ENCODE measurements at regions not wholly inside any gene's neighbourhood (a gene's known extent, or its start where the extent isn't known, plus 50 kb on each side); places are given as distances from the start of the nearest gene placed in this dataset.

- no peak for DNase-seq
Observed at GRCh38 chr5:174159327-174160114, 114.0 kb downstream of the NSG2 start.

GRCh38 chr5:174165406-174165805 is 119.9 kb downstream of the NSG2 start:
- no peak for DNase-seq

- DNase-seq, result no peak
Observed at GRCh38 chr5:174166231-174167079, 120.9 kb downstream of the NSG2 start.

- no peak for DNase-seq
Observed at GRCh38 chr5:174167080-174167910, 121.8 kb downstream of the NSG2 start.

- no peak for DNase-seq
Observed at GRCh38 chr5:174172152-174172551, 126.6 kb downstream of the NSG2 start.

GRCh38 chr5:174172566-174172965 is 127.1 kb downstream of the NSG2 start:
- no peak for DNase-seq

GRCh38 chr5:174173766-174174165 is 128.3 kb downstream of the NSG2 start:
- no peak for DNase-seq

- no peak for DNase-seq
Observed at GRCh38 chr5:174175716-174176268, 130.3 kb downstream of the NSG2 start.

- DNase-seq, result no peak
Observed at GRCh38 chr5:174176511-174176910, 131.0 kb downstream of the NSG2 start.

- no peak for DNase-seq
Observed at GRCh38 chr5:174177531-174177930, 132.0 kb downstream of the NSG2 start.

GRCh38 chr5:174177976-174178605 is 132.6 kb downstream of the NSG2 start:
- DNase-seq, result no peak

GRCh38 chr5:174180639-174181038 is 135.1 kb downstream of the NSG2 start:
- DNase-seq, result no peak

- DNase-seq, result no peak
Observed at GRCh38 chr5:174182111-174182510, 136.6 kb downstream of the NSG2 start.

- no peak for DNase-seq
Observed at GRCh38 chr5:174183701-174184100, 138.2 kb downstream of the NSG2 start.

- DNase-seq, result no peak
Observed at GRCh38 chr5:174185506-174185905, 140.0 kb downstream of the NSG2 start.

GRCh38 chr5:174186096-174186695 is 140.7 kb downstream of the NSG2 start:
- DNase-seq, result no peak

- DNase-seq, result no peak
Observed at GRCh38 chr5:174187001-174187400, 141.5 kb downstream of the NSG2 start.

GRCh38 chr5:174187481-174187880 is 142.0 kb downstream of the NSG2 start:
- no peak for DNase-seq

- no peak for DNase-seq
Observed at GRCh38 chr5:174188295-174188694, 142.8 kb downstream of the NSG2 start.

- DNase-seq, result no peak
Observed at GRCh38 chr5:174189654-174190541, 144.4 kb downstream of the NSG2 start.

GRCh38 chr5:174191076-174191475 is 145.6 kb downstream of the NSG2 start:
- DNase-seq, result no peak

Data from NCI-H1048 (cell line).